Prostate gland (tissue), 2 donors: ENCODE measurements at regions not wholly inside any gene's neighbourhood (a gene's known extent, or its start where the extent isn't known, plus 50 kb on each side); places are given as distances from the start of the nearest gene placed in this dataset.

Experiments
- CTCF ChIP-seq, 4 experiments: fragments of 200-600 bp in 2 of 4; fragments of 450-650 bp in 2 of 4; sonication (generic) in 2 of 4; IDR thresholded peaks; 1 replicate in 3 of 4; 2 replicates in 1 of 4; pipeline ENCODE4 v1.5.1; 2016 to 2019; ENCODE audit warnings: antibody characterized with exemption in 4 of 4, mild to moderate bottlenecking in 2 of 4, moderate library complexity in 2 of 4
- POLR2A ChIP-seq: fragments of 450-650 bp; IDR thresholded peaks from one replicate; pipeline ENCODE4 v1.6.1; 2016; ENCODE audit warnings: antibody characterized with exemption, mild to moderate bottlenecking
- POLR2AphosphoS5 ChIP-seq: sonication (generic); formaldehyde crosslinking; IDR thresholded peaks from one replicate; pipeline ENCODE4 v1.6.1; 2017; ENCODE audit warnings: antibody characterized with exemption

- no peak for TF ChIP-seq CTCF (IDR thresholded peaks at IDR 0.05)
- no peak for TF ChIP-seq POLR2AphosphoS5
- TF ChIP-seq POLR2A = no peak
Measured at GRCh38 chr13:111515635-111516034, 195.2 kb downstream of the TEX29 start.
